GM13976 (cell line): ENCODE measurements at regions not wholly inside any gene's neighbourhood (a gene's known extent, or its start where the extent isn't known, plus 50 kb on each side); places are given as distances from the start of the nearest gene placed in this dataset.

Experiments used
- DNase-seq: peaks from one replicate; pipeline ENCODE4 v3.0.0; 2012; ENCODE audit warnings: low spot score
- CTCF ChIP-seq: IDR thresholded peaks from 2 replicates; pipeline ENCODE4 v1.5.1; 2012; ENCODE audit warnings: borderline replicate concordance, mild to moderate bottlenecking; ENCODE audit not compliant: insufficient read depth; ENCODE audit errors: extremely low read depth, missing control alignments, control extremely low read depth
- in situ Hi-C: fragments of 300-500 bp; cut with MboI; formaldehyde crosslinking; loops from one replicate; pipeline ENCODE4 v1.12.0; 2022; ENCODE audit warnings: low sequenced_read_pairs, mixed read lengths, inconsistent platforms; ENCODE audit not compliant: unreplicated experiment

DNA sequence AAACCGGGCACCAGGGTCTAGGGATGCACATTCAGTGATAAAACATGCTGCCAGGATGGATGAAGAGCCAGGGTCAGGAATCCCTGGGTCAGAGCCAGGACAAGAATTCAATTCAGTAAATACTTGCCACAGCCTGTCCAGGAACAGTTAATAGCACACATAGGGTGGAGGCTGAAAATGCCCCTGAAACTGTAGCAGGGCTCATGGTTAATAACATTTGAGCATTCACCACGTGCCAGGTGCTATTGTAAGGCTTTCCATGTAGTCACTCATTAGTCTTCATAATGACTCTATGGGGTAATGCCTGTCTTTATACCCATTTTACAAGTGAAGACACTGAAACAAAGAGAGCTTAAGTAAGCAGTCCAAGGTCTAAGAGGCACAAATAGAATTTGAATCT lies 296.3 kb downstream of the LRFN2 start:
- no peak for DNase-seq
- in situ Hi-C loops, result no loop called here
- no peak for TF ChIP-seq CTCF

GRCh38 chr6:40288919-40289318 lies 298.2 kb downstream of the LRFN2 start:
- in situ Hi-C loops, result no loop called here
- TF ChIP-seq CTCF, result no peak
- DNase-seq, result no peak

DNA sequence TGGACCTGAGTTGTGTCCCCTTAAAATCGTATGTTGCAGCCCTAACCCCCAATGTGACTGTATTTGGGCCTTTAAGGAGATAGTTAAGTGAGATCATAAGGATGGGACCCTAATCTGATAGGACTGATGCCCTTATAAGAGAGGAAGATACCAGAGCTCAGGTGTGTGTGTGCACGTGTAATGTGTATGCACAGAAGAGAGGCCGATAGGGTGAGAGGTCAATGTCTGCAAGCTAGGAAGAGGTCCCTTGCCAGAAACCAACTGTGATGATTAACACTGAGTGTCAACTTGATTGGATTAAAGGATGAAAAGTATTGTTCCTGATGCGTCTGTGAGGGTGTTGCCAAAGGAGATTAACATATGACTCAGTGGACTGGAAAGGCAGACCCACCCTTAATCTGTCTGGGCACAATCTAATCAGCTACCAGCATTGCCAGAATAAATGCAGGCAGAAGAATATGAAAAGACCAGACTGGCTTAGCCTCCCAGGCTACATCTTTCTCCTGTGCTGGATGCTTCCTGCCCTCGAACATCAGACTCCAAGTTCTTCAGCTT lies 299.8 kb downstream of the LRFN2 start:
- in situ Hi-C loops, result no loop called here
- no peak for TF ChIP-seq CTCF
- DNase-seq, result no peak

DNA sequence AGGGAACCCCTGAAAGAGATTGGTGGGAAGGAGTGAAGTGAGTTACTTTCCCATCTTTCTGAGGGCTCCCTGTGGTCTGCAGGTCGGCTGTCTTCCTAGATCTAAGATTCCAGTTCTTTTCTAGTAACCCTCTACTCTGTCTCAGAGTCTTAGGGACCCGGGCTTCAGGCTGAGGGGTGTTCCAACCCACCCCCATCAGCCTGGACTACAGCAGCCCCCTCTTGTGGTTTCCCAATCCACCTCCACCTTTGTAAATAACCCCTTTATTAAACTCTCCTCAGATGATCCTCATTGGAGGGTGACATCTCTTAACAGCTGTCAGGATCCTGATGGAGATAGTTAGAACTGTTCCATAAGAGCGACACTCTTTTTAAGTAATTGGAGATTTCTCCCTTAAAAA lies 300.4 kb downstream of the LRFN2 start:
- no peak for DNase-seq
- in situ Hi-C loops, result no loop called here
- no peak for TF ChIP-seq CTCF

- in situ Hi-C loops, result no loop called here
- TF ChIP-seq CTCF, result no peak
- no peak for DNase-seq
These were observed 301.2 kb downstream of the LRFN2 start for GRCh38 chr6:40285996-40286395.

DNA sequence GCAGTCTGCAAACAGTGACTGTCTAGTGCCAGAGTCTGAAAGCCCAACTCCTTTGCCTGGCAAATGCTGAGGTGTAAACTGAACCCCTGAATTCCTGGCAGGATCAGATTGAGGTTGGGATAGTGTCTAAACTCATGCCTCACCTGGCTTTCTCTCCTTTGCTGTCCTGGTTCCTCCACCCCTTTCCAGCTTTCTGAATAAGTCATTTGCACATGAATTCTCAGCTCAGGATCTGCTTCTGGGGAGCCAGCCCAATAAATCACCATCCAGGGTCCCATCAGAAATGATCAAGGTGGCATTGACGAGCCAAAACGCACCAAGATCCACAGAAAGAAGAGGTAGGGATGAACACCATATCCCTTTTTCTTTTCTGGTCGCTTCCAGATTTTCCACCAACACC lies 301.6 kb downstream of the LRFN2 start:
- in situ Hi-C loops, result no loop called here
- DNase-seq, result no peak

More for the DNA sequence above, 301.6 kb downstream of the LRFN2 start:
- TF ChIP-seq CTCF, result no peak
